ENCODE measurements at regions not wholly inside any gene's neighbourhood (a gene's known extent, or its start where the extent isn't known, plus 50 kb on each side); places are given as distances from the start of the nearest gene placed in this dataset.

DNA sequence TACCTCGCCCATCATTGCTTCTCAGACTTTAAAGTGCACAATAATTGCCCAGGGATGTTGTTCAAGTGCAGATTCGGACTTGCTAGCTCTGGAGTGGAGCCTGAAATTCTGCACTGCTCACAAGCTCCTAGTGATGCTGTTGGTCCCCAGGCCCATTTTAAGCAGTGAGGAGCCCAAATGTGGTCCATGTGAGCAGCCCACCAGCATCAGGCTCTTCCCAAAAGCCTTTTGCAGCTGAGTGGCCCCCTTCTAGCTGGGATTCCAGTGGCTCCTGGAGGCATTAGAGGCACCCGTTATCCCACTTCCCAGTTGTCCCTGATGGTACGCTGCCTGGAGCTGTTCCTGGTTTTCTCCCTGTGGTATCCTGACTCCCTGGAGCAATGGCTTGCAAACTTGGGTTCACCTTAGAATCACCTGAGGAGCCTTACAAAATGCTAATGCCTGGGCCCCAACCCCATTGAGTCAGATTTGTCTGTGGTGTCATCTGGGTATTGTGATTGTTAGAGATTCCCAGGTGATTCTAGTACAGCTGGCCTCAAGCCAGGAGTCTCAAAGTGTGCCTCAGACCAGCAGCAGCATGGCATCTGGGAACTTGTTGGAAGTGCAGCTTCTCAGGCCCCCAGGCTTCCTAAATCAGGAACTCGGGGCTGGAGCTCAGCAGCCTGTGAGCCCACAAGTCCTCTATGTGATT, 186.9 kb upstream of the SLC24A3 start:
- POLR2A ChIA-PET = no interaction called here
- ATAC-seq (ENCODE audit: low read depth) (no peak), DNase-seq (no peak)
- CTCF ChIA-PET = no interaction called here
- peaks cover 3% of the 10 kb centered on the region for H3K9me3 Mint-ChIP-seq
- H3K27ac Mint-ChIP-seq = no peak overlapping the region
- H3K27me3 Mint-ChIP-seq = peaks cover 5% of the 10 kb centered on the region
- H3K4me1 Mint-ChIP-seq = no peaks in the 10 kb centered on the region
- H3K4me3 Mint-ChIP-seq = no peak overlapping the region
- TF ChIP-seq, protein P1, sequence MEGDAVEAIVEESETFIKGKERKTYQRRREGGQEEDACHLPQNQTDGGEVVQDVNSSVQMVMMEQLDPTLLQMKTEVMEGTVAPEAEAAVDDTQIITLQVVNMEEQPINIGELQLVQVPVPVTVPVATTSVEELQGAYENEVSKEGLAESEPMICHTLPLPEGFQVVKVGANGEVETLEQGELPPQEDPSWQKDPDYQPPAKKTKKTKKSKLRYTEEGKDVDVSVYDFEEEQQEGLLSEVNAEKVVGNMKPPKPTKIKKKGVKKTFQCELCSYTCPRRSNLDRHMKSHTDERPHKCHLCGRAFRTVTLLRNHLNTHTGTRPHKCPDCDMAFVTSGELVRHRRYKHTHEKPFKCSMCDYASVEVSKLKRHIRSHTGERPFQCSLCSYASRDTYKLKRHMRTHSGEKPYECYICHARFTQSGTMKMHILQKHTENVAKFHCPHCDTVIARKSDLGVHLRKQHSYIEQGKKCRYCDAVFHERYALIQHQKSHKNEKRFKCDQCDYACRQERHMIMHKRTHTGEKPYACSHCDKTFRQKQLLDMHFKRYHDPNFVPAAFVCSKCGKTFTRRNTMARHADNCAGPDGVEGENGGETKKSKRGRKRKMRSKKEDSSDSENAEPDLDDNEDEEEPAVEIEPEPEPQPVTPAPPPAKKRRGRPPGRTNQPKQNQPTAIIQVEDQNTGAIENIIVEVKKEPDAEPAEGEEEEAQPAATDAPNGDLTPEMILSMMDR (IDR thresholded peaks at IDR 0.05) = no peak
- intact Hi-C loops (cut with micrococcal nuclease) = no loop called here
- H3K36me3 Mint-ChIP-seq (ENCODE audit: low read depth) = no peaks in the 10 kb centered on the region

DNA sequence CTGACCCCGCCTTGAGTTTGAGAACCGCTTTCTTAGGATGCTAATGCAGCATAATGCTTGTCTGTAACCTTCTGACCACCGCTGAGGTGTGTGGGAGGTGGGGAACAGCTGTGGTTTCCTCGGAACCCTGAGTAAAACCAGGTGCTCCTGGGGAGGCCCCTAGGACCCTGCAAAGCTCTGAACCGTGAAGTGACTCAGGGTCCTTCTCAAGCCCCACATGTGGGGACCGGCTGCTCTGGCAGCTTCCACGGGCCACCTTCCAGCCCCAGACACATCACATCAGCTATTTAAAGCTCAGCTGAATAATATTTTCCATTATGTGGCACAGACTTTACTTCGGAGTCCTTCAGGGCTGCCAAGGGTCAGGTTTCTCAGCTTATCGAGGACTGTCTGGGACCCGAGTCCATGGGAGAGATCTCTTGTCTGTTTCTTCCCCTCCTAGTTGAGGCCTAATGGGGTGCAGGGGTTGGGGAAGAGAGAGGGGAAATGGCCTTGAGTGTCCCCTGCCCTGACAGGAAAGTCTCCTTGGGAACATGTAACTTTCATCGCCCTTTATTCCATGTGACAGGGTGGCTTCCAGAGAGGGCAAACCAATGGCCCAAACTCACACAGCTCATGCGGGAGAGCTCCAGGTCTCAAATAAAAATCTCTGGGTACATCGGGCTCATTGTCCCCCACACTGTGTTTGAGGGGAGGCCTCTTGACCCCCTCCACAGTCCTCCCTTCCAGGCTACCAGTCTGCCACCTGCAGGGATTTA, 186.1 kb upstream of the SLC24A3 start:
- no peaks in the 10 kb centered on the region for H3K4me1 Mint-ChIP-seq
- POLR2A ChIA-PET = no interaction called here
- CTCF ChIA-PET = no interaction called here

DNA sequence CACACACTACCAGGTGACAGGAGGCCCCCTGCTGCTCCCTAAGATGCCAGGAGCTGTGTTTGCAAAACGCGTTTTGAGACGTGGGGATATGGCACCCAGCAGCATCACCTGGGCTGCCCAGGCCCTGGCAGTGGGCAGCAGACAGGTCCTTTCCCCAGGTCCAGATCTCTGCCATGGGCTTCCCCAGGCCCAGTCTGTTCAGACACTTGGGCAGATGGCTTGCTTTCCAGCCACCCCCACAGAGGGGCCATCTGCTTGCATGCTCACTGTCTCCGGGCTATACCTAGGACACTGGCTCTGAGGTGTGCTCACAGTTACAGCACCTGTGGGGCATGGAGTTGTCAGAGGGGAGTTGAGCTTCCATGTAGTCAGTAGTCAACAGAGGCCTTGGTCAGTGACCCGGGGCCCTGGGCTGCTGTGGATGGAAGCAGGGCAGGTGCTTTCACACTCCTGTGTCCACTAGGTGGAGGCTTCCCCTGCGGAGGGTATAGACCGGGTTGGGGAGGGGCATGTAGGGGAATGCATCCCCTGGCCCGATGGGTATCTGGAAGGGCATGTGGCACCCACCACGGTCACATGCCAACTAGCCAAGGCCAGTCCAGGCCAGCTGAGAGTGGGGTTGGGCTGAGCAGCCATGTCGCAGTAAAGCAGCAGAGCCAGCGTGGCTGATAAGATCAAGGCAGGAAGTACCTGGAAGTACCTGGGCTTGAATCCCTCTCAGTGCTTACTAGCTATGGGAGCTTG, 185.4 kb upstream of the SLC24A3 start:
- no peak for ATAC-seq (ENCODE audit: low read depth)
- Mint-ChIP-seq H3K4me1 (no peaks in the 10 kb centered on the region), H3K36me3 (ENCODE audit: low read depth) (no peaks in the 10 kb centered on the region), H3K4me3 (no peak overlapping the region), H3K27me3 (peaks cover 5% of the 10 kb centered on the region), H3K9me3 (peaks cover 3% of the 10 kb centered on the region), H3K27ac (no peak overlapping the region)
- ChIA-PET CTCF (no interaction called here), POLR2A (no interaction called here)
- DNase-seq = no peak
- TF ChIP-seq, protein P1 (IDR thresholded peaks at IDR 0.05) = no peak
- intact Hi-C loops (cut with micrococcal nuclease) = no loop called here

More for the DNA sequence above, 186.1 kb upstream of the SLC24A3 start:
- intact Hi-C loops (cut with micrococcal nuclease) = no loop called here
- H3K36me3 Mint-ChIP-seq (ENCODE audit: low read depth) = no peaks in the 10 kb centered on the region
- no peak for ATAC-seq (ENCODE audit: low read depth)
- TF ChIP-seq, protein P1 (IDR thresholded peaks at IDR 0.05) = no peak
- no peak for DNase-seq
- no peak overlapping the region for H3K4me3 Mint-ChIP-seq
- H3K9me3 Mint-ChIP-seq = peaks cover 3% of the 10 kb centered on the region
- no peak overlapping the region for H3K27ac Mint-ChIP-seq
- peaks cover 5% of the 10 kb centered on the region for H3K27me3 Mint-ChIP-seq

DNA sequence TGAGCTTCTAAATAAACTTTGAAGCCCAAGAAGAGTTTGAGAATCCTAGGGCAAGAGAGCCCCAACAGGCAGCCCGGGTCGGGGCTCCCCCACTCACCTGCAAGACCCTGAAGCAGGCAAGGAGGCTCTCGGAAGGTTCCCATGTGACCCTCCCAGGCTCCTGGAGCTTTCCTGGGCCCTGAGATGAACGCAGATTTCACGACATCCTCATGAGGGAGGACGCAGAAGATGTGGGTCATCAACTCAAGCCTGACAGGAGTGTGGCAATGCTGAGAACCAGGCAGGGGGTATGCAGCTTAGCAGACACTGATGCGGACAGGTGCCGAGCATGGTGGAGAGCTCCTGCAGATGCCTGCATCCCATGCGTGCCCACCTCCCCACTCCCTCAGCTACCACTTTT, 184.5 kb upstream of the SLC24A3 start:
- DNase-seq (no peak), ATAC-seq (ENCODE audit: low read depth) (no peak)
- intact Hi-C loops (cut with micrococcal nuclease) = no loop called here
- Mint-ChIP-seq H3K36me3 (ENCODE audit: low read depth) (no peaks in the 10 kb centered on the region), H3K9me3 (peaks cover 3% of the 10 kb centered on the region), H3K4me3 (no peak overlapping the region), H3K27me3 (peaks cover 4% of the 10 kb centered on the region), H3K4me1 (no peaks in the 10 kb centered on the region), H3K27ac (no peak overlapping the region)
- TF ChIP-seq, protein P1 (IDR thresholded peaks at IDR 0.05) = no peak
- ChIA-PET CTCF (no interaction called here), POLR2A (no interaction called here)

DNA sequence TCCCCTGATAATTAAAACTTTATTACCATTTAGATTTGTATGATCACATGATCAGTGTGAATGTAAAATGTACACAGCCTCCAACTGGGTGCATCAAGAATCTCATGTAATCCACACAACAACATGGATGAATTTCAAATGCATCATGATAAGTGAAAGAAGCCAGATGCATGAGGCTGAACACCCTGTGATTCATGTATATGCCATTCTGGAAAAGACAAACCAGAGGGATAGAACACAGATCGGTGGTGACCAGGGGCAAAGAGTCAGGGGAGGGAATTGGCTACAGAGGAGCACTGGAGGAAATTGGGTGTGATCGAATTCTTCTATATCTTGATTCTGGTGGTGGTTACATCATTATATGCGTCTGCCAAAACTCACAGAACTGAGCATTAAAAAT, 170.7 kb upstream of the SLC24A3 start:
- no peak for ATAC-seq (ENCODE audit: low read depth)
- H3K27ac Mint-ChIP-seq = no peak overlapping the region
- intact Hi-C loops (cut with micrococcal nuclease) = no loop called here
- TF ChIP-seq, protein P1 (IDR thresholded peaks at IDR 0.05) = no peak
- ChIA-PET CTCF (no interaction called here), POLR2A (no interaction called here)
- H3K4me1 Mint-ChIP-seq = no peaks in the 10 kb centered on the region
- H3K27me3 Mint-ChIP-seq = peaks cover 2% of the 10 kb centered on the region
- no peak overlapping the region for H3K4me3 Mint-ChIP-seq
- no peak for DNase-seq
- H3K9me3 Mint-ChIP-seq = no peaks in the 10 kb centered on the region
- no peaks in the 10 kb centered on the region for H3K36me3 Mint-ChIP-seq (ENCODE audit: low read depth)
